GM12878 (cell line): ENCODE measurements at regions not wholly inside any gene's neighbourhood (a gene's known extent, or its start where the extent isn't known, plus 50 kb on each side); places are given as distances from the start of the nearest gene placed in this dataset.

Source experiments
- ATAC-seq: fragments of 200-7000 bp; cut with Tn5 transposase; 3 replicates; pipeline ENCODE4 v1.9.1; 2020; ENCODE audit warnings: mild to moderate bottlenecking, moderate library complexity
- BruUV-seq: library from RNA; stranded (reverse); fragments of 400-500 nt; replicated peaks from 2 replicates; lab custom pipeline; 2021; lab: Mats Ljungman, UMichigan
- CTCF ChIA-PET: fragments of 300-600 bp; sonication (Branson Sonifier 250); formaldehyde crosslinking; extraction: SDS; loops from one replicate; lab custom pipeline; 2021; ENCODE audit warnings: inconsistent platforms; lab: Yijun Ruan, JAX
- POLR2A ChIA-PET: fragments of 350-600 bp; formaldehyde crosslinking; extraction: SDS; loops from one replicate; lab custom pipeline; 2021; ENCODE audit warnings: inconsistent platforms; lab: Charles Lee
- RAD21 ChIA-PET: fragments of 300-600 bp; sonication (Branson Sonifier 250); formaldehyde crosslinking; loops from one replicate; lab custom pipeline; 2023; ENCODE audit warnings: antibody characterized with exemption; ENCODE audit not compliant: unreplicated experiment; lab: Charles Lee
- SMC1A ChIA-PET: fragments of 300-600 bp; sonication (Branson Sonifier 250); formaldehyde crosslinking; loops from one replicate; lab custom pipeline; 2023; ENCODE audit not compliant: unreplicated experiment, uncharacterized antibody; lab: Charles Lee
- DNase-seq: peaks from one replicate; pipeline ENCODE4 v3.0.0-alpha.2; 2011; ENCODE audit warnings: low read depth, low spot score
- FAIRE-seq: peaks from 3 replicates; lab custom pipeline; 2011; peaks lifted over from hg19 to GRCh38; lab: Jason Lieb, UNC
- H2AFZ ChIP-seq: 2 replicates; pipeline ENCODE4 v1.6.0; 2011; ENCODE audit warnings: low read depth, low read length, control low read depth; ENCODE audit not compliant: control insufficient read depth
- H3K27ac ChIP-seq: 2 replicates; pipeline ENCODE4 v1.5.1; 2011; ENCODE audit warnings: control low read depth; ENCODE audit not compliant: control insufficient read depth, insufficient read depth
- H3K27me3 ChIP-seq, 2 experiments: replicated peaks in 1 of 2; 2 replicates each; pipeline versions ENCODE4 v1.6.0 to v1.6.1; 2011; ENCODE audit warnings: low read length in 1 of 2; ENCODE audit not compliant: control insufficient read depth in 2 of 2, insufficient read depth in 2 of 2
- H3K36me3 ChIP-seq, 2 experiments: 2 replicates each; pipeline ENCODE4 v1.5.1; 2011; ENCODE audit warnings: low read length in 1 of 2; ENCODE audit not compliant: control insufficient read depth in 2 of 2, insufficient read depth in 2 of 2
- H3K4me1 ChIP-seq: 2 replicates; pipeline ENCODE4 v1.6.1; 2011; ENCODE audit warnings: mild to moderate bottlenecking, low read length, moderate library complexity, mixed read lengths; ENCODE audit not compliant: control insufficient read depth, insufficient read depth
- H3K4me2 ChIP-seq: 2 replicates; pipeline ENCODE4 v1.6.0; 2011; ENCODE audit warnings: control low read depth; ENCODE audit not compliant: control insufficient read depth, insufficient read depth
- H3K4me3 ChIP-seq: fragments of 200-600 bp; sonication (generic); 2 replicates; pipeline ENCODE4 v1.5.1; 2016
- H3K79me2 ChIP-seq: 2 replicates; pipeline ENCODE4 v1.6.0; 2011; ENCODE audit warnings: low read length; ENCODE audit not compliant: control insufficient read depth, insufficient read depth
- H3K9ac ChIP-seq: 2 replicates; pipeline ENCODE4 v1.8.0; 2011; ENCODE audit warnings: low read length, control low read depth, mixed read lengths; ENCODE audit not compliant: control insufficient read depth, insufficient read depth
- H3K9me3 ChIP-seq: replicated peaks from 3 replicates; pipeline ENCODE4 v1.5.1; 2011; ENCODE audit warnings: mild to moderate bottlenecking, low read length; ENCODE audit not compliant: control insufficient read depth, insufficient read depth
- H4K20me1 ChIP-seq: 2 replicates; pipeline ENCODE4 v1.6.0; 2011; ENCODE audit not compliant: control insufficient read depth, insufficient read depth
- FOXM1 ChIP-seq: IDR thresholded peaks from 2 replicates; pipeline ENCODE4 v1.6.1; 2012; ENCODE audit warnings: low read depth, mild to moderate bottlenecking, inconsistent platforms, low read length, moderate library complexity
- IKZF1 ChIP-seq: fragments of 450-650 bp; conservative IDR thresholded peaks from 2 replicates; pipeline ENCODE4 v1.6.1; 2017; ENCODE audit warnings: antibody characterized with exemption, mild to moderate bottlenecking
- MTA2 ChIP-seq: fragments of 450-650 bp; IDR thresholded peaks from 2 replicates; pipeline ENCODE4 v1.6.1; 2016; ENCODE audit warnings: low read depth, mild to moderate bottlenecking, moderate library complexity
- RFX5 ChIP-seq: IDR thresholded peaks from 2 replicates; pipeline ENCODE4 v1.6.1; 2011; ENCODE audit warnings: low read depth, low read length, improper control_type of control experiment
- YBX1 ChIP-seq: fragments of 450-650 bp; IDR thresholded peaks from 2 replicates; pipeline ENCODE4 v1.6.1; 2016; ENCODE audit warnings: antibody characterized with exemption
- ZNF207 ChIP-seq: fragments of 450-650 bp; IDR thresholded peaks from 2 replicates; pipeline ENCODE4 v1.6.1; 2014; ENCODE audit warnings: antibody characterized with exemption, mild to moderate bottlenecking, borderline replicate concordance
- WGBS: methylation state at CpG from one replicate; pipeline ENCODE4 v1.1.6; 2016; ENCODE audit warnings: low lambda C conversion rate; ENCODE audit not compliant: insufficient replicate concordance, insufficient coverage; ENCODE audit errors: missing lambda C conversion rate; 5-methylcytosine and 5-hydroxymethylcytosine counted together
- in situ Hi-C: fragments of 300-500 bp; cut with MboI; formaldehyde crosslinking; loops from 9 replicates; pipeline ENCODE4 v1.14.3; 2018; ENCODE audit warnings: mixed read lengths
- intact Hi-C: fragments of 100-400 bp; cut with micrococcal nuclease; formaldehyde crosslinking; loops from one replicate; pipeline ENCODE4 v1.14.2; 2022; ENCODE audit not compliant: unreplicated experiment

GRCh38 chr5:4356201-4356600 is 760.6 kb downstream of the IRX1 start:
- in situ Hi-C loops: no loop called here
- whole genome bisulfite sequencing: 8% methylated on average over 6 of the region's 6 CpGs
- RAD21 ChIA-PET: no interaction called here

DNA sequence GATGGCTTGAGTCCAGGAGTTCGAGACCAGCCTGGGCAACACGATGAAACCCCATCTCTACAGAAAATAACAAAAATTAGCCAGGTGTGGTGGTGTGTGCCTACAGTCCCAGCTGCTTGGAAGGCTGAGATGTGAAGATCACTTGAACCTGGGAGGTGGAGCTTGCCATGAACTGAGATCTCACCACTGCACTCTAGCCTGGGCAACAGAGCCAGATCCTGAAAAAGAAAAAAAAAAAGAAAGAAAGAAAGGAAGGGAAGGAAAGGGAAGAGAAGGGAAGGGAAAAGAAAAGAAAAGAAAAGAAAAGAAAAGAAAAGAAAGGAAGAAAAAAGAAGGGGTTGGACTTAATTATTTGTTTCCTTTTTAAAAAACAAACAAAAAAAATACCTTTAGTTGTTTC is 764.2 kb downstream of the IRX1 start:
- Histone ChIP-seq H3K27me3 (no peaks in the 10 kb centered on the region), H2AFZ (no peak overlapping the region), H3K4me2 (no peak overlapping the region), H3K4me1 (no peaks in the 10 kb centered on the region), H3K4me3 (no peak overlapping the region), H3K27ac (no peak overlapping the region), H3K36me3 (no peaks in the 10 kb centered on the region), H3K9ac (no peak overlapping the region), H3K9me3 (no peaks in the 10 kb centered on the region), H4K20me1 (no peaks in the 10 kb centered on the region), H3K79me2 (no peaks in the 10 kb centered on the region)
- TF ChIP-seq RFX5 (no peak), ZNF207 (no peak), IKZF1 (no peak)
- ChIA-PET CTCF (no interaction called here), RAD21 (no interaction called here), POLR2A (no interaction called here), SMC1A (no interaction called here)
- intact Hi-C loops (no loop called here), in situ Hi-C loops (no loop called here)
- FAIRE-seq (no peak), ATAC-seq (no peak), DNase-seq (no peak)
- BruUV-seq: no TSS peak
- 0% methylated on average over 2 of the region's 2 CpGs for WGBS

More at GRCh38 chr5:4356201-4356600, 760.6 kb downstream of the IRX1 start:
- Histone ChIP-seq H3K27me3 (no peaks in the 10 kb centered on the region), H2AFZ (no peak overlapping the region), H3K27ac (no peak overlapping the region), H4K20me1 (no peaks in the 10 kb centered on the region), H3K4me1 (no peaks in the 10 kb centered on the region), H3K79me2 (no peaks in the 10 kb centered on the region), H3K9ac (no peak overlapping the region), H3K9me3 (no peaks in the 10 kb centered on the region), H3K4me3 (no peak overlapping the region), H3K4me2 (no peak overlapping the region), H3K36me3 (no peaks in the 10 kb centered on the region)
- ATAC-seq (no peak), FAIRE-seq (no peak), DNase-seq (no peak)
- POLR2A ChIA-PET: no interaction called here
- intact Hi-C loops: no loop called here
- BruUV-seq: no TSS peak
- SMC1A ChIA-PET: no interaction called here
- CTCF ChIA-PET: no interaction called here
- no peak for TF ChIP-seq YBX1
- TF ChIP-seq MTA2: no peak
- no peak for TF ChIP-seq FOXM1
- TF ChIP-seq, all 136 proteins: peak for 0
